Neural cell (in vitro differentiated cells): ENCODE measurements at regions not wholly inside any gene's neighbourhood (a gene's known extent, or its start where the extent isn't known, plus 50 kb on each side); places are given as distances from the start of the nearest gene placed in this dataset.

ENCODE experiments used
- H2AFZ ChIP-seq: fragments of 200-600, 300-800 bp; sonication (generic), shearing (Covaris generic); 2 replicates; pipeline ENCODE4 v1.6.0; 2014; ENCODE audit warnings: low read depth, mild to moderate bottlenecking, antibody characterized with exemption, low read length, moderate library complexity
- H3F3A ChIP-seq: fragments of 200-600 bp; shearing (Covaris generic); 2 replicates; pipeline ENCODE4 v1.6.1; 2016; ENCODE audit warnings: mild to moderate bottlenecking, moderate library complexity, mixed read lengths, antibody characterized with exemption, low read length; ENCODE audit not compliant: insufficient read depth, poor library complexity, severe bottlenecking
- H3K27ac ChIP-seq: fragments of 200-600, 300-800 bp; sonication (generic), shearing (Covaris generic); 2 replicates; pipeline ENCODE4 v1.5.1; 2014; ENCODE audit warnings: mild to moderate bottlenecking, low read length, moderate library complexity
- H3K27me3 ChIP-seq: fragments of 300-800, 200-600 bp; sonication (generic), shearing (Covaris generic); 2 replicates; pipeline ENCODE4 v1.6.0; 2014; ENCODE audit warnings: mild to moderate bottlenecking, low read depth, low read length, moderate library complexity; ENCODE audit not compliant: insufficient read depth
- H3K36me3 ChIP-seq: fragments of 300-800, 200-600 bp; sonication (generic), shearing (Covaris generic); 2 replicates; pipeline ENCODE4 v1.5.1; 2014; ENCODE audit warnings: mild to moderate bottlenecking, antibody characterized with exemption, low read length, moderate library complexity; ENCODE audit not compliant: insufficient read depth
- H3K4me2 ChIP-seq: fragments of 300-800, 200-600 bp; sonication (generic), shearing (Covaris generic); 2 replicates; pipeline ENCODE4 v1.6.0; 2014; ENCODE audit warnings: mild to moderate bottlenecking, low read length
- H3K4me3 ChIP-seq: fragments of 300-800, 200-600 bp; sonication (generic), shearing (Covaris generic); 2 replicates; pipeline ENCODE4 v1.5.1; 2014; ENCODE audit warnings: mild to moderate bottlenecking, low read length, moderate library complexity
- H3K79me2 ChIP-seq: fragments of 200-600 bp; shearing (Covaris generic); replicated peaks from 2 replicates; pipeline ENCODE4 v1.6.0; 2014; ENCODE audit warnings: mild to moderate bottlenecking, low read length, moderate library complexity; ENCODE audit not compliant: insufficient read depth
- H3K9ac ChIP-seq: fragments of 300-800, 200-600 bp; sonication (generic), shearing (Covaris generic); 2 replicates; pipeline ENCODE4 v1.6.1; 2016; ENCODE audit warnings: mild to moderate bottlenecking, low read length, mixed read lengths
- H3K9me2 ChIP-seq: fragments of 200-600 bp; shearing (Covaris generic); 2 replicates; pipeline ENCODE4 v1.6.1; 2016; ENCODE audit warnings: mild to moderate bottlenecking, low read length, mixed read lengths; ENCODE audit not compliant: insufficient read depth
- H3K9me3 ChIP-seq: fragments of 200-600, 300-800 bp; sonication (generic), shearing (Covaris generic); 2 replicates; pipeline ENCODE4 v1.6.1; 2016; ENCODE audit warnings: mild to moderate bottlenecking, mixed run types, low read length, moderate library complexity, mixed read lengths
- H4K20me1 ChIP-seq: fragments of 200-600 bp; shearing (Covaris generic); 2 replicates; pipeline ENCODE4 v1.6.1; 2016; ENCODE audit warnings: mild to moderate bottlenecking, mixed run types; ENCODE audit not compliant: insufficient read depth
- CTCF ChIP-seq: fragments of 450-650 bp; IDR thresholded peaks from 2 replicates; pipeline ENCODE4 v1.5.1; 2014; ENCODE audit warnings: antibody characterized with exemption, mild to moderate bottlenecking, moderate library complexity; ENCODE audit not compliant: poor library complexity, severe bottlenecking
- EP300 ChIP-seq: fragments of 450-650 bp; conservative IDR thresholded peaks from 2 replicates; pipeline ENCODE4 v1.6.1; 2014; ENCODE audit warnings: antibody characterized with exemption, mild to moderate bottlenecking, moderate library complexity; ENCODE audit not compliant: poor library complexity, severe bottlenecking
- EZH2 ChIP-seq: fragments of 200-600, 300-800 bp; shearing (Covaris generic), sonication (generic); IDR thresholded peaks from 2 replicates; pipeline ENCODE4 v1.6.1; 2014; ENCODE audit warnings: antibody characterized with exemption, low read length, borderline replicate concordance, mild to moderate bottlenecking; ENCODE audit not compliant: insufficient read depth, poor library complexity, severe bottlenecking
- MXI1 ChIP-seq: fragments of 450-650 bp; conservative IDR thresholded peaks from 2 replicates; pipeline ENCODE4 v1.6.1; 2014; ENCODE audit warnings: antibody characterized with exemption, mild to moderate bottlenecking; ENCODE audit not compliant: poor library complexity, severe bottlenecking
- POLR2AphosphoS5 ChIP-seq: IDR thresholded peaks from 2 replicates; pipeline ENCODE4 v1.6.1; 2012
- RAD21 ChIP-seq: fragments of 450-650 bp; conservative IDR thresholded peaks from 2 replicates; pipeline ENCODE4 v1.6.1; 2014; ENCODE audit warnings: antibody characterized with exemption, mild to moderate bottlenecking, moderate library complexity
- REST ChIP-seq: IDR thresholded peaks from 2 replicates; pipeline ENCODE4 v1.6.1; 2012; ENCODE audit warnings: borderline replicate concordance
- SMC3 ChIP-seq: fragments of 450-650 bp; conservative IDR thresholded peaks from 2 replicates; pipeline ENCODE4 v1.6.1; 2014; ENCODE audit warnings: antibody characterized with exemption, mild to moderate bottlenecking, moderate library complexity; ENCODE audit not compliant: poor library complexity
- TAF1 ChIP-seq: IDR thresholded peaks from 2 replicates; pipeline ENCODE4 v1.6.1; 2012; ENCODE audit warnings: low read depth

GRCh38 chr18:70432804-70433400, 144.1 kb downstream of the SOCS6 start:
- H3F3A ChIP-seq, result no peaks in the 10 kb centered on the region
- no peaks in the 10 kb centered on the region for H4K20me1 ChIP-seq
- TF ChIP-seq SMC3 (no peak), EZH2 (no peak), TAF1 (no peak)
- H3K9me2 ChIP-seq, result no peaks in the 10 kb centered on the region
- no peaks in the 10 kb centered on the region for H3K9me3 ChIP-seq
- H2AFZ ChIP-seq, result no peak overlapping the region
- H3K9ac ChIP-seq, result no peak overlapping the region
- H3K36me3 ChIP-seq, result no peaks in the 10 kb centered on the region
- no peaks in the 10 kb centered on the region for H3K27me3 ChIP-seq
- H3K4me3 ChIP-seq, result no peak overlapping the region
- no peak overlapping the region for H3K4me2 ChIP-seq
- H3K27ac ChIP-seq, result no peak overlapping the region
- no peaks in the 10 kb centered on the region for H3K79me2 ChIP-seq

- no peak overlapping the region for H3K4me2 ChIP-seq
- H3K9ac ChIP-seq, result no peak overlapping the region
- H3K79me2 ChIP-seq, result no peaks in the 10 kb centered on the region
- H3K4me3 ChIP-seq, result no peak overlapping the region
- H3K9me2 ChIP-seq, result no peaks in the 10 kb centered on the region
- H3K27me3 ChIP-seq, result no peaks in the 10 kb centered on the region
- H4K20me1 ChIP-seq, result no peaks in the 10 kb centered on the region
- no peak overlapping the region for H2AFZ ChIP-seq
- no peak for TF ChIP-seq REST
- TF ChIP-seq MXI1, result no peak
- no peak for TF ChIP-seq EZH2
- TF ChIP-seq CTCF, result no peak
- no peak for TF ChIP-seq RAD21
- no peak for TF ChIP-seq SMC3
- TF ChIP-seq EP300, result no peak
- TF ChIP-seq POLR2AphosphoS5, result no peak
- no peak for TF ChIP-seq TAF1
- H3F3A ChIP-seq, result no peaks in the 10 kb centered on the region
- H3K9me3 ChIP-seq, result no peaks in the 10 kb centered on the region
- no peak overlapping the region for H3K27ac ChIP-seq
- H3K36me3 ChIP-seq, result no peaks in the 10 kb centered on the region
Observed at GRCh38 chr18:70431203-70431624, 142.4 kb downstream of the SOCS6 start.
